Amniotic stem cell (primary cell): ENCODE measurements at regions not wholly inside any gene's neighbourhood (a gene's known extent, or its start where the extent isn't known, plus 50 kb on each side); places are given as distances from the start of the nearest gene placed in this dataset.

Experiments used
- DNase-seq: peaks from one replicate; lab custom pipeline; 2025; lab: John Stamatoyannopoulos, UW

DNA sequence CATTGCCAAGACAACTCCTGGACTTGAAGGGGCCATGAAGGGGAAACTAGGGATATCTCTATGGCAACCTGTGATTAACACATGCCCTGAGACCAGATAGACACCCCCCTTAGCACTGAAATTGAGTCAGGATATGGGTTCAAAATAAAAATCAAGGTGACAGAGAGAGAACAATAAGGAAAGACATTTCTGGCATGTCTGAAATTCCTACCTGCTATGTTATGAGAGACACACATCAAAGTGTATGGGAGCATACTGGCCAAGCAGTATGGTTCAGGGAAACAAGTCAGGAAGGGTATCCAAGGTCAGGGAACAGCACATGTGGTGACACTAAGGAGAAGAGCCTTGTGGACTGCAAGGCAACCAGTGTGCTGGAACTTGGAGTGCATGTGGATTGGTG, 388.7 kb downstream of the SHQ1 start:
- no peak for DNase-seq

DNA sequence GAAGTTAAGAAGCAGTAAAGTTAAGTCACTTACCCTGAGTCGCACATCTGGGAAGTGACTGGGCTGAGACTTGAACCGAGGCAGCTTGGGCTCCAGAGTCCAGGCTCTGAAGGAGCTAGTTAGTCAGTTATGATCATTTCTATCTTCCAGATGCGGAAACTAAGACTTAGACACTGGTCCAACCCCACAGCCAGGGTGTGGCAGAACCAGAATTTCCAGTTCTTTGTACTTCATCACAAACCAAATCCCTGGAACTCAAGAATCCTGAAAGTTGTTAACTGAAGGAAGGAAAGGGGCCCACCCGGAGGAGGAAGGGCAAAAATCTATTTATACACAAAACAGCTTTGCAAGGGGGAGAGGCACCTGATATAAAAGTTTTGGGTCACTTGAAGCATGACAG, 389.9 kb downstream of the SHQ1 start:
- no peak for DNase-seq

DNA sequence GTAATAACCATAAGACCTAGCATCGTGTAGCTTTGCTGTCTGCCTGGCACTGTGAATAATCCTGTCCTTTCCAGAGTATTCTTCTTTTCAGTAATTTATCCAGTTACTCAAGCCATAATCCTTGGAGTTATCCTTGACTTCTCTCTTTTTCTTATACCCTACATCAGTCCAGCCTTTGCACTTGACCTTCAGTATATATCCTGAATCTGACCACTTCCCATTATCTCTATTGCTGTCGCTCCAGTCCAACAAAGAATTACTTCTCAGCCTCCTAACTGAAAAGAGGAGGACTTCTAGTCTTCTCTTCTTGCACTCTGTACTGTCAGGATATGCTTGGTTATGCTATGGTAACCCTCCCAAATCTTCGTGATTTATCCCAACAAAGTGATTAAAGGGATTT, 393.8 kb downstream of the SHQ1 start:
- no peak for DNase-seq

DNA sequence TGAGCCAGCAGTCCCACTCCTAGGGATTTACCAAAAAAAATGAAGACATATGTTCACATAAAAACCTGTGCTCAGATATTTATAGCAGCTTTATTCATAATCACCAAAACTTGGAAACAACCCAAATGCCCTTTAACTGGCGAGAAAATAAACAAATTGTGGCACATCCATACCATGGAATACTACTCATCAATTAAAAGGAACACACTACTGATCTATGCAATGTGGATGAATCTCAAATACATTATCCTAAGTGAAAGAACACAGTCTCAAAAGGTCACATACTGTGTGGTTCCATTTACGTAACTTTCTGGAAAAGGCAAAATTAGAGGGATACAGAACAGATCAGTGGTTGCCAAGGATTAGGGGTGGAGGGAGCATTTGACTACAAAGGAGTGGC, 394.5 kb downstream of the SHQ1 start:
- no peak for DNase-seq

DNA sequence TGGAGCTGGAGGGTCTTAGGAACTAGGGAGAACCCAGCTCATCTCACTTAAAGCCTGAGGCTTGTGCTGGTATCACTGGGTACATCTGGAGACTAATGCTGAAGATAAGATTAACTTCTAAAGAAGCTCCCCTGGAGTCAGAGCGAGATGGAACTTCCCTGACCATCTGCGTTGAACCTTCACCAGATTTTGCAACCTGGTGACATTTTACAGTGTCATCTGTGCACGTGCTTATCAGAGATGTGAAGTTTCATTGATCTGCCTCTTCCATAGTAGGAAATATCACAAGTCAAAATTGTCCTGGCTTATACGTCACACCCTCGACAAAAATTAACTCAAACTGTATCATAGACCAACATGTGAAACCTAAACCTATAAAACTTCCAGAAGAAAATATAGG, 395.5 kb downstream of the SHQ1 start:
- DNase-seq = no peak

DNA sequence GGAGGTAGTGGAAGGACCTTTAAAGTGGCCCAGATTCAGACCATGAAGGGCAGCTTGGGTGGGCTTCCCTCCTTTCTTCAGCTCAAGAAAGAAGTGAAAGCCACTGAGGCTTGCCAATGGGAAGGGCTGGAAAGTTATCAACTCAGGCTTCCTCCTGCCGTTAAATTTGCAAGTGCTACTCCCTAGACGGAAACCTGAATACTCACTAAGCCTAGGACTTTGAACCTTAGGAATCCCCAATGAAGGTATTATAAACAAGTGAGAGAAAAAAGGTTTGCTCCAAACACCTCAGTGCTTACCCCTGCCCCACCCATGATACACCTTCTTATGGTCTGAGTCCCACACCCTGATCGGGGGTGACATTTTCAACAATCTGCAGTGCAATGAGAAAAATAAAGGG, 396.4 kb downstream of the SHQ1 start:
- DNase-seq = no peak

DNA sequence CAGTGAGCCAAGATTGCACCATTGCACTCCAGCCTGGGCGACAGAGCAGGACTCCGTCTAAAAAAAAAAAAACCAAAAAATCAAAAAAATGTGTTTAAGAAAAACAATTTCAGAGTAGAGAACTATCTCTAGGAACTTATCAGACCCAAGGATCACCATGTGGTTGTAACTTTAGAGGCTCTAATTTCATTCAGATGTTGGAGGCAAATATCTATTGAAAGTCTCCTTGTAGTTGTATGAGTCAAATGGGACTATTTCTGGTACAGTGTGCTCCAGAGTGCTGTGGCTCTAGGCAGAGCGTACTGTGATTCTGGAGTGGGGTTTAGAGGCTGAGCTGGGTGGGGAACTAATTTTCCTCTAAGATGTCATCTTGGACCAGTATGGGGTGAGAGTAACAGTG, 398.7 kb downstream of the SHQ1 start:
- DNase-seq = peak; percentile 16

DNA sequence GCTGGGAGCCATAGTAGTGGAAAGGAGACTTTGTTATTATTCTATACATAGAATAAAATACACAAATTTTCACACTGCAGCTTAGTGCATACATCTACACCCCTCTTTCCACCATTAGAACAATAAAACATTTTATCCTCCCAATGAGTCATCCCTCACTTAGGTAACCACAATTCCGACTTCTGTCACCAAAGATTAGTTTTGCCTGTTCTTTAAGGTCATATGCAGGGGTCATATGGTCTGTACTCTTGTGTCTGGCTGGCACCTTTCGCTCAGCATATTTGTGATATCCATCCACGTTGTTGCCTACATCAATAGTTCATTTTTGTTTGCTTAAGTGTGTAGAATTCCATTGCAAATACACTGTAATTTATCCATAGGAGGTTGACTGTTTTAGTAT, 399.4 kb downstream of the SHQ1 start:
- DNase-seq = no peak

DNA sequence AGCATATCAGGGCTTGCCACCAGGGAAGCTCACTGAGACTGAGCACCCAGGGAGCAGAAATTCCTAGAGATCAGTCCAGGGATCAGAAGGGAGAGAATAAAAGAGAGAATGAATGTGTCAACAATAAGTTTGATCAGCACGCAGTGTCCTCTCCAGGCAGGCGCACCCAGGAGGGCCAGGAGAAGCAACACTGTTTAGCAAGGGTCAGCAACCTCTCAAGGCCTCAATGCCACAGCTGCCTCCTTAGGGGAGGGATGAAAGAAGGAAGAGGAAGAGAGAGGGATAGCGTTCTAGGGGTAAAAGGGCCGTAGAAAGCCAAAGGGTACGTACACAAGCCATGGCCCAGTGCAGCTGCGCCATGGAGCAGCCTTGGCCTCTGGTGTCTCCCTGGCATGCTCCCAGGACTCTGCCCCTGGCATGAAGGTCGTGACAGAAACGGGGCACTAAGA, 399.8 kb downstream of the SHQ1 start:
- DNase-seq = no peak

DNA sequence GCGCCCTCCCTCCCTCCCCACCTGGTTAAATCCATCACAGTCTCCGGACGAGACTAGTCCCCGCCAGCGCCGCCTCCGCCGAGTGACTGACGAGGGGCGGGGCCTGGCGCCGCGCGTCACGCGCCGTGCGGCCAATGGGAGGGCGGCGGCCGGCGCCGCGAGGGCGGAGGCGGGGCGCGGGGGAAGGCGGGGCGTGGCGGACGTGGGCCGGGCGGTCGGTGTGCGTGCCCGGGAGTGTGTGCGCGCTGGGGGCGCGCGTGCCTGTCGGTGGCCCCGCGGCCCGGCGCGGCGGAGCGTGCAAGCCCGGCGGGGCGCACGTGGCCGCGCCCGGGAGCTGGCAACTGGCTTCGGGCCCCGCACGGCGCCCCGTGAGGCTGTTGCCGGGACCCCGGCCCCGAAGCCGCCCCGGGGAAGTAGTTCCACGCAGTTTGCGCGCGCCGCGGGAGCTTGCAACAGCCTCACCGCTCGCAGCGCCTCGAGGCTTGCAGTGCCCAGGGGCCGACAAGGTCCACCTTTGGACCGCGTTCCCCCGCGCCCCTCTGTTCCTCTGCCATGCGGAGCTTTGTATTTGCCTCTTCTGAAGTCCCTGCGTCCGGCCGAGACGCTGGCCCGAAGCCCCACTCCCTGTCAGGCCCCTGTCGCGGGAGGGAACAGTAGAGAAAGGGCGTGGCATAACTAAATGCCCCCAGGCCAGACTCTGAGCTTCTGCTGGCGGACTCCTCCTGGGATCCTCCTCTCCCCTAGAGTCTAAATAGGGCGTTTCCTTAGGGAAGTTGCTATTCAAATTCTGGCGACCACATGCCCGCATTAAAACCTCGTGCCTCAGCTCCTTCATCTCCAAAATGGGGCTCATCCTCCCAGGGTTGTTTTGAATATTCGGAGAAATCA, 400.9 kb downstream of the SHQ1 start:
- DNase-seq = peak; percentile 81

DNA sequence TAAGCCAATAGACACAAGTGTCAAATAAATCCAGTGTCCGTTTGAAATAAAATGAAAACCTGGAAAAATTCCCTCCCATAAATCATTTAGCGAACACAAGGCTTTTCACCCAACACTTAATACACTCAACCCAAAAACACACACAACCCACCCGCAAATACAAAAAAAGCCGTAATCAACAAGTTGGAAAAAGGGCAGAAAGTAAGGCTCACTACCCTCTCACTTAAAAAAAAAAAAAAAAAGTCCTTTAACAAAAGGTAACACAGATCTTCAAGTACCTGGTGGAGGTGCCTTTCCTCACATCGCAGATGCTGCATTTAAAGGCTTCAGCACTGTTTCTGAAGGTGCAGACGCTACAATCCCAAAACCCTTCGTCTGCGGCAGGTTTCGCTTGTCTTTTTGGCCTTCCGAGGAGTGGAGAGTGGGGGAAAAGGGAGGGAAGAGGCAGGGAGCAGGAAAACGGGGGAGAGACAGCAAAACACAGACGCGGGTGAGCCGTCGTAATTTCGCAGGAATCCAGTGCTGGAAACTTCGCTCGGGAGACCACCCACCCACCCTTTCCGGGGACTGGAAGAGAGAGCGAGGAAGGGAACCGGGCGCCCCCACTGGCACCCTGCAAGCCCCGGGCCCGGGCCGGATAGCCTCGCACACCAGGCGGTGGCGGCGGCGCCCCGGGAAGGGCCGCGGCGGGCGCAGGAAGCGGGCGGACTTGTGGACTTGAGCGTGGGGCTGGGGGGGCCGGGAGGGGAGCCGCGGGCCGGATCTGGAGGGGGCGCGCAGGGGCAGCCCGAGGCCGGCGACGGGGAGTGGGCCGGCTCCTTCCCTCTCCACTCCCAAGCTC, 401.8 kb downstream of the SHQ1 start, which contains the start of gene RYBP:
Gene RYBP, minus strand, starts transcription at position 404 of the 841 bp plus-strand sequence.
- DNase-seq = no peak

DNA sequence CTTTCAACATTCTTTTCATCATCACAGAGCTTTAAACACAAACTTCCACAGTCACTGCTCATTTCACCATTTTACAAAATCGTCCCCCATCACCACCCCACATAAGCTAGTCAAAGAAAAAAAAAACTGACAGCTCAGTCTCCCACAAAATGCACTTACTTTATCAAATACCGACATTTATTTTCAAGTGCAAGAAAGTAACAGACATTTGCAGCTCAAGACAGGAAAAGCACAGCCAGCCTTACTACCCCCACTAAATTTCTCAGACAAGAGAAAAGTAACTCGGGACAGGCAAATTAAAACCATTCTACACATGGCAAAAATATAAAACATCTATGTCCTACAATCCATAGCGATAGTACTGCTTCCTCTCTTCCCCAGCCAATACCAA, 402.4 kb downstream of the SHQ1 start:
- DNase-seq = no peak

DNA sequence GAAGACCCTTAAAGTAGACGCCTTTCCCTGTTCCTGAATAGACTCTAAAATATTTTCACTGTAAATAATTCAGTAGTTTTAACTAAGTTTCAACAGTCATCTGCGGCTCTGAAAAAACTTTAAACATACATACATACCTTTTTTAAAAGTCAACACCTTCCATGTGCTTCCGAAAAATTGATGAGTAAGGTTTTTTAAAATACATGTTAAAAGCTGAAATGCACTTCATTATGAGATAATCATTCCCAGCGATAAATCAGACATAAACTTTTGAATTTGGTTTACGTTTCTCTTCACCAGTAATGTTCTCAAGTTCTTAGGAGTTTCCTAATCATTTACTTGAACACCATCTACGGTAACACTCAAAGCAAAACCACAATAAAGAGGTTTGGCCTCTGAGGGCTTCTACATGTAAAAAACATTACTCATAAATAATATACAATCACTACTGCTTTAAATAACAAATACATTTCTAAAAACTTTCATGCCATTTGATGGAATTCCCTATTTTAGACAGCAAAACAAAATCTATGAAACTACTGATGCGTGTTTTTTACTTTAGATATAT, 403.5 kb downstream of the SHQ1 start:
- DNase-seq = no peak

DNA sequence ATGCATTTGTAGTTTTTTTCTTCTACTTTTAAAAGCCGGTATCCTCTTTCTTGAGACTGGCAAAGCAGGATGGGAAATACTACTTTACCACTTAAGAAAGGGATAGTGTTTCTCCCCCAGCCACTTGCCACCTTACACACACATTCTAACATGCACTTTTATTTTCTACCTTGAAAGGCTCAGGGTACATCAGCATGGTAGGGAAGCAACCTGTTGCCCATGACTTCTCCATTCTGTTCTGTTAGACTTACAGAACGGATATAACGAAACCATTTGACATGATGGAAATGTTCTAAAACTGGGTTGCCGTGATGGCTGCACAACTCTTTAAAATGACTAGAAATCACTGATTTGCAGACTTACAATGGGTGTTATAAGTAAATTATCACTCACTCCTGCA, 405.5 kb downstream of the SHQ1 start:
- DNase-seq = no peak

DNA sequence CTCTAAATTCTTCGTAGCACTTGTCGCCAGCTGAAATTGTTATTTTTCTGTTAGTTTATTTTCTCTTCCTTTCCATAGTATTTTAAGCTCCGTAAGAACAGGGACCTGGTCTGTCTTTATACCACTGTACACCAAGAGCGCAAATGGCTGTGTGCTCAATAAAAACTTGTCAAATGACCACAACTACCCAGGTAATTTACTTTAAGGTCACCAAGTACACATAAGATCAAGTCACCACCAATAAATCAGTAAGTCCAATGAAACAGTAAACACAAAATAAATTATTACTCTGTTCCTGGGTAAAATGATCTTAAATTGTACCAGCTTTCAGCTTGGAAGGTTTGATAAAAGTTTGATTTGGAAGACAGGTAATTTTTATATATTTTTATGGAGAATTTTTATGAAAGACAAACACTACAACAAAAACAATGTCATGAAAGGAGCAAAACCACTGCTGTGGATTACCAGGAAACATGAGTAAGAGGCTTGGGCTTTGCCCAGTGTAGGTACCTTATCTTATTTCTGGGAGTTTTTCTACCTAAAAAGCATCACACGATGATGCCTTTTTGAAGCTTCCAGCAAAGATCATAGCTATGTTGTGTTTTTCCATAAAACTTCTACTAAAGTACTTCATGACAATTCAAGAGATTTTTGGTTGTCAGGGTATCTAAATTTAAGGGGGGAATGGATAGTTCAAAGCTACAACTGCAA, 406.8 kb downstream of the SHQ1 start:
- no peak for DNase-seq

DNA sequence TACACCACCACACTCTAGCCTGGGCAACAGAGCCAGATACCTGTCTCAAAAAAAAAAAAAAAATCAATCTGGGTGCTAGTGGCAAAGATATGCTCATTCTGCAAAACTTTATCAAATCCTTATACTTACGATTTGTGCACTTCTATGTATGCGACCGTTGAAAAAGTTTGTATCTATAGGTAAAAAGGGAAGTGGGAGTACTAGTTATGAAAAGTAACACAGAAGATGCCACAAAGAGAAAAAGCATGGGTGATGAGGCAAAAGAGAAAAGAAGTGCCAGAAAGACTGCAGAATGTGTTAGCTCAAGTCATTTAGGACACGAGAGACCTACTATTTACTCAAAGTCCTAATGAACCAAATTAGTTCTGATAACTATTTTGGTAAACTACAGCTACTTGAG, 407.8 kb downstream of the SHQ1 start:
- no peak for DNase-seq

DNA sequence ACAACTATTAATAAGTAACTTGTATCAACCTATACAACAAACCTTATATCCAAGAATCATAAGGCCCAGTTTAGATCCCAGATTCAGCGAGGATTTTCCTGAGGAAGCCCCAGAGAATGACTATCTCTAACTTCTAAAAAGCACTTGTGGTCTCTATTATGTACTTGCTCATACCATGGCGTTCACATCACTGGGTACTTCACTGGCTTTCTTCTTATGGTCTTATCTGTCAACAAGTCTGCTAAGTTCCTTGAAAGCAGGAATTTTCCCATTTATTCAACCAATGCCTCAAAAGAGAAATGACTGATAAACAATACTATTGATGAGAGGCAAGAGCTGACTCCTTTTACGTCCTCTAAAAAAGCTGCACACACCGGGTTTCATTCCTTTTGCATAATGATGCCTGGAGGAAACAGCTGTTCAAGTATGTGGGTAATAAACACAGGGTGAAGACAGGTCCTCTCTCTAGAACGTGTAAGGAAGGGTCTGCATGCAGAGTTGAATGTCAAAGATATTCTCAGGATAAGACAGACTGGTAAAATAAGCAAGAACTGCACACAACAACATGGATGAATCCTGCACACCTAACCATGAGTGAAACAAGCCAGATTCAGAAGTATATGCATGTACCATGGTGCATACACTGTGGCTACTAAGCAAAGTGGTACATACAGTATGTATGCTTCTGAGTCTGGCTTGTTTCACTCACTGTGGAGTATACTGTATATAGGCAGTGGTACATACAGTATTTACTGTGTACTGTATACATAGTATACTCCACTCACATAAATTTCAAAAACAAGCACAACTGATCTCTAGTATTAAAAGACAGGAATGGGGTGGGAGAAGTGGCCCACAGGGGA, 408.7 kb downstream of the SHQ1 start:
- DNase-seq = no peak

DNA sequence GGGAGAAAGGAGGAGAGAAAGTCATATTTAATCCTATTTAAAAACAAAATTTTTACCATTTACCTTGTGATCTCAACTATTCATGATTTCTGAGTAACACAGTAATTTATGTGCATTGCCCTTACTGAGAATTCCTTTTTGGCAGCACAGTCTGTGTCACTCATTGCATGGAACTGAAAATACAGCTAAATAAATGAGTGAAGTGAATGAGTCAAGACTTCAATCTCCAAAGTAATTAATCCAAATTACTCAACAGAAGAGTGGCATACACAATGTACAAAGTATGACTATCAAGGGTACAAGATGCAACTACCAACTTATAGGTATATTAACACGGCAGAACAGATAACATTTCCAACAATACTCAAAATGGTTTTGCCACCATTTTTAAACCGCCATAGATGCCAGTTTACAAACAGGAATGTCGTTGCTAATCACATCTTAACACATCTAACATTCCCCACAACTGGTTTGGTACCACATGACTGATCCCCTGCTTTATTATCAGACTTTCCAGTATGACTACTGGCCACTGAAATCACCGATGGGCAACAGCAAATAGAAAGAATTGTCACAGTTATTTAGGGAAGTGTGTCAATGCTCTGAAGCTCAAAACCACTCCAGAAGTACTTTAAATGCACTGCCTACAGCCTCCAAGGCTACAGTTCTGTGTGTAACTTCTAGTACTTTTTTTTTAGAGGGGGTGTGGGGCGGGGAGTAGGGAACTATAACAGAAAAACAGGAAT, 410.4 kb downstream of the SHQ1 start:
- no peak for DNase-seq

DNA sequence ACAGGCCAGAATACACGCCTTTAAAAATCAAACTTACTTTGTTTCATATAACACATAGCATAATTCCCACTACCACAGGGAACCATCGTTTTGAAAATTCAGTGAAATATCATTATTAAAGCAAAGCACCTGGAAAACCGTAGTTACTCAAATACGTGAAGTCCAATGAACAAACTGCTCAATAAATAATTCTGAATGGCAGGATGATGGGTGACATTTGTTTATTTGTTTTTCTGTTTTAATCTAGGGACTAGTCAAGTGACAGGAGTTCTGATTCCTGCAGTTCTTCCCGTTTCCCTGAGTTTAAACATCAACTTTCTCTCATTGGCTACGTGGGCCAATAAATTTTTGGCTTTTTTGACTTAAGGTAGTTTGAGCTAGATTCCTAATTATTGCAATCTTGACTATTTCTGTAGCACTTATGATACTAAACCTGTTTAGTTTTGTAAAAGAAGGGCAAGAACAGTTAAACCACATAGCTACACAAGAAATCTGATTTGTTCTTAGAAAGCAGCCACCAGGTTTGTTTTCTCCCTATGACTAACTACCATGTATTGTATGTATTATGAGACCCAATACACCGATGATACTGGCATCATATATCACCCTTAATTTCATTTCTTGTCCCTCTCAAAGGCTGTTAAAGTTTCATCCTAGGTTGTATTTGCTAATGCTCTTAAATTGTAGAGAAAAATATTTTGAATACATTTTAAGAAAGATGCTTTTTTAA, 411.2 kb downstream of the SHQ1 start:
- DNase-seq = no peak

DNA sequence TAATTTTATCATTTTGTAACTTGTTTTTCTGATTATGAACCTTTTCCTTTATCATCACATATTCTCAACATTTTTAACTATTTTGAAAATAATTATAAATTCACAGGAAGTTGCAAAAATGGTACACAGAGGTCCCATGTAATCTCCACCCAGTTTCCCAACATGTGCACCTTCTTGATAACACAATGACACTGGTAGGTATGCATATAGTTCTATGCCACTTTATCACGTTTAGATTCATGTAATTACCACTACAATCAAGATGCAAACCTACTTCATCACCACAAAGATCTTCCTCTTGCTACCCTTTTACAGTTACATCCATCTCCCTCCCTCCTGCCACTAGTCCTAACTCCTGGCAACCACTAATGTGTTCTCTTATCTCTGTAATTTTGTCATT, 413.9 kb downstream of the SHQ1 start:
- no peak for DNase-seq
